ENCODE measurements at regions not wholly inside any gene's neighbourhood (a gene's known extent, or its start where the extent isn't known, plus 50 kb on each side); places are given as distances from the start of the nearest gene placed in this dataset.

GRCh38 chr5:144742361-144742760, 571.7 kb downstream of the KCTD16 start:
- Histone ChIP-seq H4K91ac (ENCODE audit: insufficient read depth, low read depth, low read length) (no peak overlapping the region), H2AFZ (replicated peaks; ENCODE audit: low read length, poor library complexity) (no peak overlapping the region), H2AK5ac (ENCODE audit: low read depth, low read length) (no peak overlapping the region), H3K18ac (ENCODE audit: low read depth, low read length) (no peak overlapping the region), H4K5ac (ENCODE audit: low read depth, low read length) (no peak overlapping the region), H2BK15ac (ENCODE audit: low read depth, low read length) (no peak overlapping the region), H3K79me1 (ENCODE audit: low read depth in 1 of 2, low read length in 2 of 2) (no peaks in the 10 kb centered on the region), H4K20me1 (ENCODE audit: insufficient read depth, low read length) (no peaks in the 10 kb centered on the region), H3K56ac (ENCODE audit: extremely low read depth, insufficient read depth, low read length) (no peak overlapping the region), H3K27me3 (ENCODE audit: control insufficient read depth, insufficient read depth, low read length) (no peaks in the 10 kb centered on the region), H4K8ac (ENCODE audit: low read depth in 2 of 2, low read length in 2 of 2) (no peak overlapping the region), H3K36me3 (ENCODE audit: control insufficient read depth, insufficient read depth, low read length) (no peaks in the 10 kb centered on the region), H3K4me3 (ENCODE audit: insufficient read depth, low read depth, low read length) (no peak overlapping the region), H2AK9ac (replicated peaks; ENCODE audit: low read depth, low read length, poor library complexity) (no peak overlapping the region), H3K9me1 (ENCODE audit: insufficient read depth, low read length) (no peaks in the 10 kb centered on the region), H3K4ac (ENCODE audit: low read depth, low read length) (no peak overlapping the region), H3K23ac (ENCODE audit: low read depth, low read length) (no peak overlapping the region), H3K9me3 (ENCODE audit: control insufficient read depth, insufficient read depth, low read length) (no peaks in the 10 kb centered on the region), H3K27ac (ENCODE audit: insufficient read depth, low read length) (no peak overlapping the region), H2BK120ac (ENCODE audit: low read depth, low read length) (no peak overlapping the region), H2BK20ac (ENCODE audit: low read depth, low read length) (no peak overlapping the region), H3K4me2 (ENCODE audit: low read depth, low read length) (no peak overlapping the region), H3K9ac (ENCODE audit: low read depth, low read length) (no peak overlapping the region), H3K14ac (replicated peaks; ENCODE audit: low read depth, low read length) (no peak overlapping the region), H2BK5ac (ENCODE audit: low read depth, low read length, poor library complexity, severe bottlenecking) (no peak overlapping the region), H3K4me1 (ENCODE audit: control insufficient read depth, insufficient read depth, low read length) (no peaks in the 10 kb centered on the region)
- DNase-seq (no peak), ATAC-seq (ENCODE audit: low read depth) (no peak)
- no CpG with 5 or more reads among the region's 1 CpG for WGBS, 2 experiments (ENCODE audit: extremely low coverage in 2 of 2, insufficient read length in 1 of 2)
- dilution Hi-C loops (cut with HindIII; ENCODE audit: low sequenced_read_pairs, unreplicated experiment), result no loop called here
- ChIA-PET POLR2A (ENCODE audit: unreplicated experiment) (no interaction called here), CTCF (interaction anchor here (0.5 kb wide), 1 partner anchor 71 kb away, joined by 3 read pairs; no protein-coding TSS in a partner anchor)
- no TSS peak for BruUV-seq (replicated peaks)
- intact Hi-C loops (cut with micrococcal nuclease), result no loop called here
- in situ Hi-C loops (cut with MboI; ENCODE audit: low sequenced_read_pairs), result no loop called here
- TF ChIP-seq RAD21 (IDR thresholded peaks at IDR 0.05; ENCODE audit: low read length) (no peak), ELK1 (IDR thresholded peaks at IDR 0.05; ENCODE audit: borderline replicate concordance, low read depth, low read length) (no peak), USF2 (IDR thresholded peaks at IDR 0.05; ENCODE audit: low read depth, low read length) (no peak), CEBPB (IDR thresholded peaks at IDR 0.05; ENCODE audit: low read depth, low read length) (no peak), NFE2L2 (IDR thresholded peaks at IDR 0.05; ENCODE audit: low read depth, low read length) (no peak), MXI1 (IDR thresholded peaks at IDR 0.05; ENCODE audit: borderline replicate concordance, low read depth, low read length) (no peak), MAZ (IDR thresholded peaks at IDR 0.05; ENCODE audit: borderline replicate concordance, low read depth, low read length) (no peak), CHD1 (IDR thresholded peaks at IDR 0.05; ENCODE audit: low read depth, low read length) (no peak), SMC3 (IDR thresholded peaks at IDR 0.05; ENCODE audit: low read depth, low read length) (no peak), RFX5 (IDR thresholded peaks at IDR 0.05; ENCODE audit: low read depth, low read length) (no peak), POLR2A (IDR thresholded peaks at IDR 0.05; ENCODE audit: low read depth, low read length) (no peak), FOS (IDR thresholded peaks at IDR 0.05; ENCODE audit: low read depth, low read length) (no peak), MAFK (IDR thresholded peaks at IDR 0.05; ENCODE audit: low read depth, low read length) (no peak), RCOR1 (IDR thresholded peaks at IDR 0.05; ENCODE audit: insufficient replicate concordance, low read length) (no peak), CTCF (conservative IDR thresholded peaks at IDR 0.05; ENCODE audit: low read depth, low read length) (no peak), BHLHE40 (IDR thresholded peaks at IDR 0.05; ENCODE audit: low read depth, low read length) (no peak)

Data from IMR-90 (cell line).